T-helper 22 cell (primary cell): ENCODE measurements at regions not wholly inside any gene's neighbourhood (a gene's known extent, or its start where the extent isn't known, plus 50 kb on each side); places are given as distances from the start of the nearest gene placed in this dataset.

Experiments
- DNase-seq: peaks from one replicate; pipeline ENCODE4 v3.0.0-alpha.2; 2020; ENCODE audit warnings: low read depth

DNA sequence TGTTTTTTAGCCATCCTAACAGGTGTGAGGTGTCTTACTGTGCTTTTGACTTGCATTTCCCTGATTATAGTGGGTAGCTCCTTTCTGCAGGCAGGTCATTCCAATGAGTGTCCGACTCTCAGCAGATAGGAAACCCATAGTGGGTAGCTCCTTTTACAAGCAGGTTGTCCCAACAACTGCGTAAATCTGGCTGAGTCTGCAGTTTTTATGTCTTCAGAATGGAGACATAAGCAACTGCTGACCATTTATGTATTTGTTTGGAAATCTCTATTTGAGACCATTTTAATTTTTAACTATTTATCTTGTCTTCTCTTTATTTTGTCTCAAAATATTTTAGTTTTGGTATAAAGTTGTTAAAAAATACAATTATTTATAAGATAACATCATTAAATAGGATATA, 839.4 kb downstream of the SLITRK6 start:
- DNase-seq: no peak

DNA sequence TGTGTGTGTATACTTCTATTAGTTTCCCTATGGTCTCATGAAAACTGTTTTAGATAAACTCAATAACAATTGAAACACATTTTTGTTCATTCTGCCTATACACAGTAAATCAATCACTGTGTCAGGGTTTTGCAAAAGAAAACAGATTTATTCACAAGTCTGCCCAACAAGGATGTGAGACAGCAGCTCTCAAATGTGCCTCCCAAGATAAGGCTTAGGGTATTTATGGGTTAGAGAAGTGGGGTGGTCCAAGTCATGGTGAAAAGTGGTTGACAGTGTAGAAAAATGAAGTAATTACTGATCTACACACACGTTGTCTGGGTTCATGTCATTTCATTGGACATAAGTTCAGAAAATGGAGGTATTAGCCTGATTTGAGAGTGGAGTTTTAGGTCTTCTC, 844.6 kb downstream of the SLITRK6 start:
- no peak for DNase-seq

DNA sequence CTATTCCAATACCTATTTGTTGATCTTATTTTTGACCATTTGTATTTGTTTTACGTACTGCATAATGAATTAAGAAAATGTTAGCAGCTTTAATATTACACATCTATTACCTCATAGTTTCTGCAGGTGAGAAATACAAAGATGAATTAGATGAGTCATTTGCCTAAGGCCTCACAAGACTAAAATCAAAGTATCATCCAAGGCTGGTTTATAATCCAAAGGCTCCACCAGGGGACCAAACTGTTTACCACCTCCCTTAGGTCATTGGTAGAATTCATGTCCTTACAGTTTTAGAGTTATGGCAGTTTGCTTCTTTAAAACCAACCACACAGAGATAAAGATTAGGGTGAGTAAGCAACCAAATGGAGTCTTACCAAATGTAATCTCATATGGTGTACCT, 848.1 kb downstream of the SLITRK6 start:
- DNase-seq: no peak

DNA sequence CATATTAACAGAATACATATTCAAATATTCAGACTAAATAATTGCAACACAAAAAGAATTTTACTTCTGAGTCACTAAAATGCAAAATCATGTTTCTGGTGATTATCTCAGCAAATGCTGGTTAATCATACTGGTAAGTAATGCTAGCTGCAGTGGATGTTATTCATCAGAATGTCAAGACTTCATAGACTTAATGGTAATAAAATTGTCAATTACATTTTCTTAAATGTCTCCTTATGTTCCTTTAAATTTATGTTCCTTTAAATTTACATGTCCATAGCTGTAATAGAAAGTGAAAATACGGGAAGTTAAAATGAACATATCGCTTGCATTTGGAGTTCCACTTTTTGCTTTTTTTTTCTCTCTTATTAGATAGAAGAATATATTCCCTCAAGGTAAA, 853.0 kb downstream of the SLITRK6 start:
- no peak for DNase-seq

DNA sequence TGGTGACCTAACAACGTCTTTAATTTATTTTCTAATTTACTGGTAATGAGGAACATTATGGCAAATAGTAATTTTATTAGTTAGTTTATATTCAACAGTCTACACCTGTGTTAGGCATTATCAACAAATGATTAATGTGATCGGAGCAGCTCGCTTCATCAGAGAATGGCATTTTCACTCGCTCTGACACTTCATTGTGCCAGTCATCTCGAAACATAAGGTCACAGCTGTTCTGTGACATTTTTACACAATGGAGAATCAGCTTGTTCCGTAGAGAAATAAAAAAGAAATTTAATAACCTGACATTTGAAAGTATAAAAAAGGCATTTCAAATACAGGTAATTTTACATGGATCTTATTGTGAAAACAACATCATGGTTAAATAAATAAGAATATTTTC, 858.4 kb downstream of the SLITRK6 start:
- DNase-seq: no peak

DNA sequence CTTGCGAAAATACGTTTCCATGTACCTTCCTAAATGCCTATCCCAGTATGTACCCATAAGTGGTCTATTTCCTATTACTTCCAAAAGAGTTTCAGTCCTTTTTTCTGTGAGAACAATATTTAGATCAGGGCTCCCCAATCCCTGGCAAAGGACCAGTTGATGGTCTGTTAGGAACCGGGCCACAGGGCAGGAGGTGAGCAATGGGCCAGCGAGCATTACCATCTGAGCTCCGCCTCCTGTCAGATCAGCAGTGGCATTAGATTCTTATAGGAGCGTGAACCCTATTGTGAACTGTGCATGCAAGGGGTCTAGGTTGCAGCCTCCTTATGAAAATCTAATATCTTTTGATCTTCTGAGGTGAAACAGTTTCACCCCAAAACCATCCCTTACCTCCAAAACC, 859.1 kb downstream of the SLITRK6 start:
- no peak for DNase-seq

DNA sequence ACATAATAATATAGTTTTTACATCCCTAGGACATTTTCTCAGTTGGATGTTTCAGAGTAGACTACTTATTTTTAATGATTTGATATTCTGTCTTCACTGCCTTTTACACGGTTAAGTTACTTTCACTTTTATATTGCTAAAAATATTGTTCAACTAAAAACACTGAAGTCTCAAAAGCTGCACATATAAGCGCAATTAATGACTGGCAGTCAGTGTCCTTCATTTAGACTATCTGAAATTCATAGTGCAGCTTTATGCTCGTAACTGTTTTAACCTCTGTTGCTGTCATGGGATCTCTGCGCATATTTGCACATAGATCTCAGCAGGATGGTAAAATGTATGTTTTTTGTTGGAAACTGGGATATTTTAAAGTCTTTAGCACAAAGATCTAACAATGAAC, 864.3 kb downstream of the SLITRK6 start:
- no peak for DNase-seq

DNA sequence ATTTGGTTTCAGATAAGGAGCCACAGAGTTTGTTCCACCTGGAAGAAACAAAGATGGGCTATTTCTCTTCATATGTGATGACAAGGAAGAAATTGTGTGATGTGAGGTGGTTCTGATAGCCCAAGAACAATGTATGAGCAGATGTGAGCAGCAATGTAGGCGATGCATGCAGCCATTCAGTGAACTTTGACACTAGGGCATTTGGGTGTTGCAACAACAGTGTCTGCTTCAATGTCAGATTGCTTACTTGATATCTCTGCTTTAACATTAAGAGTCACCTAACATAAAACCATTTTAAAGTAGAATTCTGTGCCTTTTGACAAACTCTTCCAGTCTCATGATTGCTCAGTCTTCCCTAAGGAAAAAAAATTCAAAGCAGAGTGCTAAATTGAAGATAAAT, 865.4 kb downstream of the SLITRK6 start:
- DNase-seq: no peak

DNA sequence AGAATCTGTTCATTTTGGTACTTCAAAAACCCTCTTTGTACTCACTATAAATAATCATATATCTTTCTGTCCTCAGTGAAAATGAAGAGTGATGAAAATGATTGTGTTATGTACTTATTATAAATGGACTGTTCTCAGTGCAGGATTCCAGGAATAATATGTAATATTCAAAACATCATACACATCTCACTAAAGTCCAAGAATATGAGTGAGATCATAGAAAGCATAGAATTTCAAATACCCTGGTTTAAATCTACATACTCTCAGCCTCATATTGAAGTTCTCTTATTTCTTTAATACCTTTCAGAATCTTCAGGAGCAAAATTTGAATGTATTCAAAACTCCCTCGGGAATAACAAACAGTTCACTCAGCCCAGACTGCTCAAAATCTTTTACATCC, 868.0 kb downstream of the SLITRK6 start:
- no peak for DNase-seq

DNA sequence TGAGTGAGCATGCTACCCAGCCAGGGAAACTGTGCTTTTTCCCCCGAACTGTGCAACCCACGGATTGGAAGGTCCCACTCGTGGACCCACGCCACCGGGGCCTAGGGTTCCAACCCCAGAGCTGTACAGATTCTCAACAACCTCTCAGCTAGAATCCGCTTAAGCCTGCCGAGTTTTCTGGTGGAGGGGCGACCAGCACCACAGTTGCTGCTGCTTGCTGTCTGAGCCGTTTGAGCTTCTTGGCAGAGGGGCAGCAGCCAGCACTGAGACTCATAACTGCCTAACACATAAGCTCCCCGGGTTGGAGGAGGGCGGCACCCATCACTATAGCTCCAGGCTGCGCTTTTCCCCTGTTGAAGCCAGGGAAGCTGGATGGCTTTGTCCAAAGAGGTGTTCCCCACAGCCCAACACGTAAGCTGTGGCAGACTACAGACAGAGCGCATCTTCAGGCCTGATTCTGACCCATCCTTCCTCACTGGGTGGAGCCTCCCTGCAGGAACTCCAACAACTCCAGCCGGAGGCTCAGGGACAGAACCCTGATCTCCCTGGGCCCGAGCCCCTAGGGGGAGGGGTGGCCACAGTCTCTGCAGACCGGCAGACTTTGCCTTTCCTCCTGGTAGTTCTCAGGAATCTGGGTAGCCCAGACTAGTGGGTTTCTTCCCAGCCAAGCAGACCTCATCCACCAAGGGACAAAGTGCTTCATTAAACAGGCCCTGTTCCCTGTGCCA, 871.6 kb downstream of the SLITRK6 start:
- no peak for DNase-seq

DNA sequence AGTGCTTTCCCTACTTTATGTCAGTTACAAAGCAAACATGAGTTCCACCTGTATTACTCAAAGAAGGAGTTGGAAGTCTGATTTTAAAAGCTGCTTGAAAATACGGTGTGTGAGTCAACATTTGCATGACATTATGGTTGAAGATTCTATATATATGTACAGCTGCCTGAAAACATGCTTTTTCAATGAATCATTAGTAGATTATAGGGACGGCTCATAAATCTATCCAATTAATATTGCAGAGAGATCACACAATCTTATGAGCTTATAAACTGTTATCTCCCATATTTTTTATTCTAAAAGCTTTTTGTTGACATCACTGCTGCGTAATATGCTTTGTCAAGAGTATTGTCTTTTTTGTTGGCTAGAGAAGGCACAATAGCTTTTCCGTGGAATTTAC, 873.8 kb downstream of the SLITRK6 start:
- DNase-seq: no peak

DNA sequence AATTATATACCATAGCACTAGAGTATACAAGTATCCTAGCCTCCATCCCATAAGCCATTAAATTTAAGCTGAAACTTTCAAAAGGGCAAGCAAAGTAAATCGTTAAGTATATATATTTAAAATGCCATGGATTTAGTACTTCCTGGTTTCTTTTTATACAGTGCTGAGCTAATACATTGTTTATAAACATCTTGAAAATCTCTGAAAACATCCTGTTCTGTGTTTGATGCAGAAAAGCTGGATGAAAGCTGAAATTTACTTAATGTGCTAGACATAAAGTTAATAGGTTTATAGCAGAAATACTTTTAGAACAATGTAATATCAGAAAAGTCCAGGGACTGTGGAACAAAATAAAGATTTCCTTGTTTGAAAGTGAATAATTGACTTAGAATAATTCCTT, 875.4 kb downstream of the SLITRK6 start:
- DNase-seq: no peak

DNA sequence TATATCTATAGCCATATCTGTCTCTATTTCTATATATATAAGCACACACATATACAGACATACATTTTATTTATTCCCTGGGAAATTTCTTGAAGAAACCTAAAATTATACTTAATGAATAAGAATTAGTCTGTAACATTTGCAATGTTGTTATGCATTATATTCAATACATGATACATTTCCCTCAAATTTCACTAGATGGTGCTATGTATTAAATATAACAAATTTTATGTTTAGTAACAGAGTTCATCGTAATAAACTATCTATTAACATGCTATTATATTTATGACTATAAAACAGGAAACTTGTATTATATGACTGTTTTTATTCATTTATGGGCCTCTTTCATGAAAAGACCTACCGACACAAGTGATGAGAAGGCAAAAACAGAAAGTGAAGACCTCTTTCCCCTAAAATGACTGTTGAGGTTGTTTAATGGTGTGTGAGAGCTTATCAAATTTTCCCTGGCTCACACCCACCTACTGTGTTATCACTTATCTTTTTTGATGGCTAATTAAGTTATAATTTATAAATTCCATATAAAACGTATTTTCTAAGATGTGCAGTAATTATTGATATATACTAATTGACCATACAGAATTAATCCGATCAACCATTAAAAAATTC, 881.9 kb downstream of the SLITRK6 start:
- DNase-seq: no peak

DNA sequence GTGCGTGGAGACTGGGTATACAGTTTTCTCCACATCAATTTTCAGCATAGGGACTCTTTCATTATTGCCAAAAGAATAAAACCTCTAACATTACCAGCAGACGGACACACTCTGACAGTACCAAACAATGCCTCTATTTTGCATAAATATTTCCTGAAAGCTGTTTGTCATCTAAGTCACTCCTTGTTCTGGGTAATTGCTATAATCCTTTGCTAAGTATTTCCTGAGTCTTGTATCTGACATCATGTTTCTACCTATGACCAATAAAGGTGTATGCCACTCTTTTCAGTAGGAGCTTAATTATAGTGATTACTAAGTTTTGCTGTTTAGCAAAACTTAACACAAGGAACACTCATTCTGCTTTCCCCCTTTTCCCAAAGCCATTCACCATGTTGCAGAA, 886.5 kb downstream of the SLITRK6 start:
- no peak for DNase-seq

DNA sequence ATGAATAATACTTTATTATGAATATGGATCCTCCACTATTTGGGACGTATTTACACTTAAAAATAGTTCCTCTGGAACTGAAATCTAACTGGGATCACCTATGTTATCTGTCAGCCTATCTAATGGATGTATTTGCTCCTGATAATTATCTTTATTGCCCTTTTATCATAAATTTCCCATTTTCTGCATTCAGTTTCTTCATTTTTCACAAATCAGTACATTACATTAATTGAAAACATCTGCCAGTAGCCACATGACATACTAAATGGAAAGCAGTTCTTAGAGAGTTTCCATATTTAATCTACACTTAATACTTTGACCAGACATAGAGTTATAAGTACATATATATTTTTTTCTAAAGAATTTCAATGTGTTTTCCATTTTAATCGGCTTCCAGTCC, 888.8 kb downstream of the SLITRK6 start:
- DNase-seq: no peak

DNA sequence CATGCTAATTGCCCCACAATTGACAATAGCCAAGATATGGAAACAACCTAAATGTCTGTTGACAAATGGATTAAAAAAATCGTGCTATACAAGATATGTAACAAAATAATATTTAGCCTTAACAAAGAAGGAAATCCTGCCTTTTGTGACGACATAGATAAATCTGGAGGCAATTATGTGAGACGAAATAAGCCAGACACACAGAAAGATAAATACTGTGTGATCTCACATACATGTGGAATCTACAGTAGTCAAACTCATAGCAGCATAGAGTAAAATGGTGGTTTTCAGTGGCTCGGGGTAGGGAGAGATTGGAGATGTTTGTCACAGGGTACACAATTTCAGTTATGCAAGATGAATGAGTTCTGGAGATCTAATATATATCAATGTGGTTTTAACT, 895.8 kb downstream of the SLITRK6 start:
- no peak for DNase-seq

DNA sequence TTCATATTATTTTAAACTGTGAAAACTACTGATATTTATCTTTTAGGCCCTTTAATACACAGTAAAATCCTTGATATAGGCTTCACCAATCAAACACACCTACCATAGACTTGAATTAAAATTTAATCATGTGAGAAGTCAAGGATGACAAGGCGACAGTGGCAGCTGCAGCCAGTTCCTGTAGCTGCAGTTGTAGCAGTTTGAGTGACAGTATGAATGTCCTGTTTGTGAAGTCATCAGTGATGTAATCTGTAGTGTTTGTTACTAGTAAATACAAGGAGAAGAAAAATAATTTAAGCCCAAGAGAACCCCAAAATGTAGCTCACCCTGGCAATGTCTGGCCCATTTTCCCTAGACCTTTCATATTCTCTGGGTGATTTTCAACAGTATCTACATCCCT, 897.0 kb downstream of the SLITRK6 start:
- no peak for DNase-seq

DNA sequence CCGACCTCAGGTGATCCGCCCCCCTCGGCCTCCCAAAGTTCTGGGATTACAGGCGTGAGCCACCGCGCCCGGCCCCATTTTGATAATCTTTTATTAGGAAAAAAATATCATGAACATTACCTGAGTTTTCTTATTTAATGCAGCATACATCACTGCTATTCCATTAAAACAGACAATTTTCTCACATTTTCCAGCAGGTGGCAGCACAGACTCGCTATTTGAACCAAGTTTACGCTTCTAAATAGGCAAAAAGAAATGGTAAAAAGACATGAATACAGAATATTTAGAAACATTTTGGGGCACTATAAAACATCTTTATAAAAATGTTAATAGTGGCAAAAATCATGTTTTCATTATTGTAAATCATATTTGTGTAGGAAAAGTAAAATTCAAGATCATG, 903.1 kb downstream of the SLITRK6 start:
- no peak for DNase-seq

DNA sequence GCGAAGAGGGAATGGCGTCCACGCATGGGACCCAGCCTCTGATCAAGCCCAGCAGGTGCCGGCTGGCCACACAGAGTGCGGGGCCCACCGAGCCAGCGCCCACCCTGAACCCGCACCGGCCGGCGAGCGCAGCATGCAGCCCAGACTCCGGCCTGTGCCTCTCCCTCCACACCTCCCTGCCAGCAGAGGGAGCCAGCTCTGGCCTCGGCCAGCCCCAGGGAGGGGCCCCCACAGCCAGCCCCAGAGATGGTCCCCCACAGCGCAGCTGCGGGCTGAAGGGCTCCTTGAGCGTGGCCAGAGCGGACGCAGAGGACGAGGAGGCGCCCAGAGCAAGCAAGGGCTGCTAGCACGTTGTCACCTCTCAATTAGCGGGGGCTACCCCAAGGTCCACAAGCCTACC, 904.5 kb downstream of the SLITRK6 start:
- no peak for DNase-seq

DNA sequence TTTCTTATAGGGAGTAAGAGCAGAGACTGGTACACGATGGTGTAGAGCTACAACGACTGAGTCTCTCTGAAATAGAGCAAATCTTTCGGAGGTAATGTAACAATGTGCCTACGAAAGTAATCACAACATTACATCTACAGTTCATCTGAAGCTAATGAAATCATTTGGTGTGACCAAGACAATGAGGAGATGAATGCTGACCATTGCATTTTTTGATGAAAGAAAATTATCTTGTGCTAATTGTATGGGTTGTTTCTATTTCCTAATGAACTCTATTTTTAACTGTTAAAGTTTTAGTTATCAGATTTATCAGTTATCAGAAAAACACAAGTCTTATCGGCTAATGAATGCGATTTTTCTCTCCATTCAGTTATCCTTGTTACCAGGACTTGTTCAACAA, 913.4 kb downstream of the SLITRK6 start:
- DNase-seq: no peak

DNA sequence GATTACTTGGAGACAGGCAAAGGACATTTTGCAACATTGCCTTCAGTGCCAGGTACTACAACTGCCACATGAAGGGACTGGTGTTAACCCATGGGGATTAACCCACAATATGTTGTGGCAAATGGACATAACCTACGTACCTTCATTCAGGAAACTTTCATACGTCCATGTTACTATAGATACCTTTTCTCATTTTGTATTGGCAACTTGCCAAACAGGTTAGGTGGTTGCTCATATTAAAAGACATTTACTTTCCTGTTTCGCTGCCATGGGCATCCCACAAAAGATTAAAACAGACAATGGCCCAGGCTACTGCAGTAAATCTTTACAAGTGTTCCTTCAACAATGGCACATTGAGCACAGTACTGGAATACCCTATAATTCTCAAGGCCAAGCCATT, 925.3 kb downstream of the SLITRK6 start:
- DNase-seq: no peak

DNA sequence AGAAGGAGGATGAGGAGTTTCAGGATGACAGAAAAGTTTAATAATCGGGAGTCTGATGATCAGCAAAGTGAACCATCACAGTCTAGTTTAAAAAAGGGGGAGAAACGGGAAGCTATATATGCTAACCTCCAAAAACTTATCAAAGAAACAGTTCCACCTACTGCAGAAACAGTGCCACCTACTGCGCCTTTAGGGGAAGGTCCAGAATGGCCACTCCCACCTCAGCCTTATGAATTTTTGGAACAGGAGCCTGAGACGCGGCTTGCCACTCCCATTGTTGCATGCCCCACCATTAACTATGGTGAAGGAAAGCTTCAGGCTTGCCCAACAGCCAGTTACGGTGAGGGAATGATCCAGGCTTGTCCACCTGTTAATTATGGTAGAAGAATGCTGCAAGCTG, 929.0 kb downstream of the SLITRK6 start:
- DNase-seq: no peak

DNA sequence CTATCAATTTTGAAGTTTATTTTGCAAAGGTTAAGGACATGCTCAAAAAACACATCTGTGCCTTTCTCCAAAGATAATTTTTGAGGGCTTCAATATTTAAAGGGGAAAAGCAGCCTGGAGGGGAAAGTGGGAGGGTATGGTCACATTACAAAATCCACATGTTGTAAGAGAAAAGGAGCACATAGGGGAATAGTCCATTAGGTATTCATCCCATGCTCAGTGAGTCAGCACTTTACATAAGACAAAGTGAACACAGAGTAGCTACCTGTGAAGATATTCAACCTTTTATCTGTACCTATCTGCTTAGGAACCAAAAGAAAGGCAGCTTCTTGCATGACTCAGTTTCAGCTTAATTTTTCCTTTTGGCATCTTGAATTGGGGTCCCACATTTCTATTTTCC, 932.0 kb downstream of the SLITRK6 start:
- no peak for DNase-seq

DNA sequence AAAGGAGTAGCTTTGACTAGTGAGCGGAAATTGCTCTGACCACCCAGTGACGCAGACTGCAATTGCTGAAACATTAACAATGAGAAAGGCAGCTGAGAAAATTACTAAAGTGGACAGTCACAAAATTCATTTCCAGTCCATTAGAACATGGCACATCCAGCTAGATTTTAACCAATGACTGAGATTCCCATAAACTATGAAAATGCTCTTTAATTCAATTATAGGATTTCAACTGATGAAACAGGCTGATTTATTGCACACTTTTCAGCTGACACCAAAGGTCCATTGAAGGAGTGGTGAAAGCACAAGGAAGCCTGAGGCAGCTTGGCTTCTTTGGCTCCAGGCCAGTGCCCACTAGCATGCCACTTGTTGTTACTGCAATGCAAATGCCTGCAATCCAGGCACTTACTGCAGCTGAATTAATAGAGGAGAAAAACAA, 933.4 kb downstream of the SLITRK6 start:
- DNase-seq: no peak
